GM19328 (cell line): ENCODE measurements at regions not wholly inside any gene's neighbourhood (a gene's known extent, or its start where the extent isn't known, plus 50 kb on each side); places are given as distances from the start of the nearest gene placed in this dataset.

Source experiments
- ATAC-seq: cut with Tn5 transposase; IDR thresholded peaks from one replicate; pipeline ENCODE4 v1.9.1; 2021; ENCODE audit warnings: mild to moderate bottlenecking, moderate library complexity; ENCODE audit not compliant: unreplicated experiment

DNA sequence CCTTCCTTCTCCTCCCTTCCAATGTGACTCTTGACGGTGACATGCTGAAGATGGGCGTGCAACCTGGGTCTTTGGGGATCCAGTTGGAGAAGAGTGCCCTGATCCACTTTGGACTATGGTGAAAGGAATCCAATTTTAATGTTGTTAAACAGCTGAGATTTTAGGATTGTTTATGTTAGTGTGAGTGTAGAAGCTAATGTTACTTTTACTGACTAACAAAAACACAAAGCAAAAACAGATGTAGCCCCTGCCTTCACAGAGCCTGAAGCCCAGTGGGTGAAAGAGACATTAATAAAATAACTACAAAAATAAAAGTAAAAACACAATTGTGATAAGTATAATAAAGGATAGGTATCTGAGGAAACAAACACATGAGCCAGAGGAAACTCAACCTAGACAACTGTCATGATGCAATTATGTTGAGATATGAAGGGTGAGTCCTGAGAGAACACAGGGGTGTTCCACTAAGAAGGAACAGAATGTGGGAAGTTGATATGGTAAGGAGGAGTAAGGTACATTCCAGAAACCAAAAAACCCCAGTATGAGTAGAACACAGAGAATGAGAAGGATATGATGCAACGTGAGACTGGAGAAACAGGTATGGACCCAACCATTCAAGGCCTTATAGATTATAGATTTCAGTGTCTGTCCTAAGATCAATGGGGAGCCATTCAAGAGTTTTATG lies 115.1 kb upstream of the PMFBP1 start:
- no peak for ATAC-seq

DNA sequence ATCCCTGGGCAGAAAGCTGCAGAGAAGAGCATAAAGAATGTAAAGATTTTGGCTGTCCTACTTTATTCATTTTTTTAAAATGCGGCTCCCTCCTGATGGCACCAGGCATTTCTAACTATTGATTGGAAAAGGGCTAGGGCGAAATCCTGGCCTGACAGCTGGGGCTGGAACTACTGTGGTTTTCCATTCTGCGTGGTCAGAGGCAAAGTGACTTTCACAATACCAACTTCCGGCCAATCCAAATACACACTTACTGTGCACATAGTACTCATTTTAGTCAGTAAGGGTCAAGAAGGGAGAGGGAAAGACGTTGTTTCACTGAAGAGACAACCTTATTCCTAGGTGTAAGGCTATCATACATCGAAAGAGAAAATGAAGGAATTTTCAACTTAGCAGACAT lies 113.8 kb upstream of the PMFBP1 start:
- ATAC-seq, result no peak

DNA sequence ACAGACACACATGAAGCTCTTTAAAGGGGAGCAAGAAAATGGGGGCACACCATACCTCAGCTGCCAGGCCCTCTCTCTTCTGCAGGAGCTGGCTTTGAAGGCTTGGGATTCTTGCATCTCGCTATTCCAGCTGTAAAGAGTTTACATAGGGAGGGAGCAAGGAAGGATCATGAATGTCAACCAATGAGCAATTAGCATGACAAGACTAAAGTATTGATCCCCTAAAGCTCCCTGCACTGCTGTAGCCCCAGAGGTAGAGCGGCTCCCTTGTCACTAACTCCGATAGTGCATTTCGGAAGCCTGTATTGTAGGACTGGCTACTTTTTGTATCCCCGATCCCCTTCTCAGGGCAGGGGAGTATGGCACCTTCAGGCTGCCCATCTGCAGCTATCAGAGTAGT lies 113.4 kb upstream of the PMFBP1 start:
- no peak for ATAC-seq

DNA sequence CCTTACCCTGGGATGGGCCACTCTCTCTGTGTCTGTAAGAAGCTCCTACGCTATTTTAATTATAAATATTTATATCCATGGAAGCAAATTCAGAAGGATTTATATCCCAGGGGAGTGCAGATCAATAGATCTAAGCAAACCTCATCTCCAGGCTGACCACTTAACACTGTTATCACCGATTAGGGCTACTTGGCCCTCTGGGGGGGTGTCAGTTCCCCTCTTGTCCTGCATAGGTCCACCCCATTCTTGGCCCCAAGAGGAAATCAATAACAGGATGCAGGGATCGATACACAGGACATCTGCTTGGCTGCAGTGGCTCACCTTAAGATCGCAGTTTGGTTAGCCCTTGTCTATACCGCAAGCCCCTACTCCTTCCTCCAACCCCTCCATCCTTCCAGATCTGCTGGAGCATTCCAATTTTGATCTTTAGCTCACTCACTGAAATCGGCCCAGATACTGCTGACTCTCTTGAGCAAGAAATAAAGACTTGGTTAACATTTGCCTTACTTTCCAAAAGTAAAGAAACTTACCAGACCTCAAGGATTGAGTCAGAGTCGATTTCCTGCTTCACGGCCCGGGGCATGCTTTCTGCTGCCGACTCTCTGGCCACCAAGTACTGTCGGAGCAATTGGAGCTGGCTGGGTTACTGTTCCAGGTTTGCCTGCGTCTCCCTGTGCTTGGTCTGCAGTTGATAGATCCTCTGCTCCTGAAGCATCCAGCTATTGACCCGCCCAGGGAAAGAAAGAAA lies 112.3 kb upstream of the PMFBP1 start:
- ATAC-seq, result no peak

DNA sequence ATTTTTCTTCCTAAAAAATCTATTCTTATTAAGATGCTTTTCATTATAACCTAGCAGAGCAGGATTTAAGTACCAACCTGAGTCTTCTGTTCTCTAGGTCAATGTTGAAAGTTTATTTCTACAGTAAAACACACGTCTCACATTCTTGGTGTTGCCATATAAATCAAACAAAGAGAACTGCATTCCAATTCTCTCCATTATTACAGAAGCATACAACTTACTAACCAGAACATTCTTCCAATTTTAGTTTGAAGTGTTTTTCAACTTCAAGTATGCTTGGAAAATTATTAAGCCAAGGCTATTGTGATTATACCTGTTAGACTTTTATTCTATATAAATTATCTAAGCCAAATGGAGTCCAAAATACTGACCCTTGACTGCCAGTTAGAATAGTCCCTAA lies 110.4 kb upstream of the PMFBP1 start:
- ATAC-seq, result no peak

DNA sequence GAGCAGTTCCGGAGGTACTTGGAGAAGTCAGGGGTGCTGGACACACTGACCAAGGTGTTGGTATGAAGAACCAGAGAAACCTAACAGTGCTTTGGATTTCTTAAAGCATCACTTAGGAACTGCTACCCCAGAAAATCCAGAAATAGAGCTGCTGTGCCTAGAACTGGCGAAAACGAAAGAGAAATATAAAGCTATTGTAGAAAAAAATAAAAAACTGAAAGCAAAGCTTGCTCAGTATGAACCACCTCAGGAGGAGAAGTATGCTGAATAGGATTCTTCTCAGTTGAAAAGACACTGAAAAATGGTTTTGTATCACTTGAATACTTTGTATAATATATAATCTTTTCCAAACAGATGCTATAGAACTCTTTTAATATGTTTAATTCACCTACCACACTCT lies 106.3 kb upstream of the PMFBP1 start:
- no peak for ATAC-seq

DNA sequence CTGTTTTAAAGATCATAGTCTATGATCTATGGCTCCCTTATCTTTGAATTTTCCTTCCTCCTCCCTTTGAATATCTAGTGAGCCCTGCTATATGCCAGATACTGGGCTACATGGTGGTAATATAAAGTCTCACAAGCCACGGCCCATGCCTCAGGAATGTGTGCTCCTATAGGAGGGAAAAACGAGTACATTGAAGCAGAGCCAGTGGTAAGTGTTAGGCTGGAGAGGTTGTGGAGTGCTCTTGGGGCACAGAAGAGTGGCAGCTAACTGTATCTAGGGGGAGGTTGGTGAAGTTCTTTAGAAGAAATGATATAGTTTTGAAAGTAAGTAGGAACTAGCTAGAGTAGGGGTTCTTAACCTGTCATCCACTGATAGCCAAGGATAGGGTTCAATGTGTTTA lies 105.8 kb upstream of the PMFBP1 start:
- no peak for ATAC-seq

DNA sequence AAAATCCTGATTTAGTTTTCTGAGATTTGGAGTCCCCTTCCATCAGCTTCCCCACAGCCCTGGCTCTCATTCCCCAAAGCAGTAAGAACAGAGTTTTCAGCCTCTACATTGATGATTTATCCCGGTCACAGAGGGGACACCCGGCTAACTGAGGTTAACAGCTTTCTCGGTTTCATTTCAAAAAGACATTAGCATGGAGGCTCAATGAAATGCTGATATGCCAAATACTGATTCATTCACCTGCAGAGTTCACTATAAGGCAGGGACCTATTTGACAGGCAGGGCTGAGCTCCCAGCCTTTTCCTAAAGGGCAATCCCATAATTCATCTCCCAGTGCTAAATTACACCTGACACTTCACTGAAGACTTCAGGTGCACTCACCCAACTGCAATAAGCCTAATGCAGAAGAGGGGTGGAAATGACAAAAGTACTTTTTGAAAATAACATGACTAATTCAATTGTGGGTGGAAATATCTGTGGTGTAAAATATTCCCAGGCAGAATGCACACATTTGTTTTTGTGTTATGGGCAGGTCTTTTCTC lies 99.8 kb upstream of the PMFBP1 start:
- ATAC-seq, result no peak

DNA sequence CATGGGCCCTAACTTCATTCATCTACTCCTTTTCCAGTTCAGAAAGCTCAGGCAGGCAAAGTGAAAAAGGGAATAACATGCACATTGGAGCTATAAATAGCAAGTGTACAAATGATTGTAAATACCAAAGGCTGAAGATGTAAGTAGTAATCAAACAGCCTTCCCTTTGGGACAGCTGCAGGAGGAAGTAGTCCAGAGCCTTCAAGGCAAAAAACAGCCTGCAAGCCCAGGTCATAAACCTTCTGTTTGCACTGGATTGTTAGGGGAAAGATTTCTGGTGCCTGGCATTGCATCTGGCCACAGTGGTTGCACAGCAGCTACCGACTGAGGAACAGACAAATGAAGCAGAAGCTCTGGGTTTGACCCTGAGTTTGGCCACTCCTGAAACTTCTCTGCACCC lies 98.6 kb upstream of the PMFBP1 start:
- no peak for ATAC-seq

DNA sequence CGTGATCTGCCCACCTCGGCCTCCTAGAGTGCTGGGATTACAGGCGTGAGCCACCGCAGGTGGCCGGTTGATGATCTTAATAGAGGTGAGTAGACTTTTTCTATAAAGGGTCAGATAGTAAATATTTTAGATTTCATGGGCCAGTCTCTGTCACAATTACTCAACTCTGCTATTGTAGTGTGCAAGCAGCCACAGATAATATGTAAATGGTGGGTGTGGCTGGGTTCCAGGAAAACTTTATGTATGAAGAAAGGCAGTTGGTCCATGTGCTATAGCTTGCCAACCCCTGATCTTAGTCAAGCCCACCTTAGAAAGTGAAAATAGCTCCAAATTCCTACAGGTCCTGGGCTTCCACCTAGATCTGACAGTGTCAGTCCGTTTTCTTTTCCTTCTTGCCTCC lies 94.9 kb upstream of the PMFBP1 start:
- ATAC-seq, result no peak

DNA sequence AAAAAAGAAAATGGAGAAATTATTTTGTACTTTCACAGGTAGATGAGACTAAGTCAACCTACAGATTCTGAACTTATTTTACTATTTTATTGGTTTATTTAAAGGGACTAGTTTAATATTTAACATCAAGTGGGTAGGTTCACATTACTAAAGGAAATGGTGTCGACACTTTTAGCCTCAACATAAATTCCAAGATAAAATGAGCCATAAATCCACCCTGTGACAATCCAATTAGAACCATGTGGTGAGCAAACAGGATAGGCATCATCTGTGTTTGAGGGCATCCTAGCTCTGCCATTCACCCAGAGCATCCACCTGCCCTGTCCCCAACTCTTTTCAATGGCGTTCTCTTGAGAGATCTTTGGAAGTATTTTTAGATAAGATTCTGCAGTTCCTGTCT lies 92.8 kb upstream of the PMFBP1 start:
- no peak for ATAC-seq

DNA sequence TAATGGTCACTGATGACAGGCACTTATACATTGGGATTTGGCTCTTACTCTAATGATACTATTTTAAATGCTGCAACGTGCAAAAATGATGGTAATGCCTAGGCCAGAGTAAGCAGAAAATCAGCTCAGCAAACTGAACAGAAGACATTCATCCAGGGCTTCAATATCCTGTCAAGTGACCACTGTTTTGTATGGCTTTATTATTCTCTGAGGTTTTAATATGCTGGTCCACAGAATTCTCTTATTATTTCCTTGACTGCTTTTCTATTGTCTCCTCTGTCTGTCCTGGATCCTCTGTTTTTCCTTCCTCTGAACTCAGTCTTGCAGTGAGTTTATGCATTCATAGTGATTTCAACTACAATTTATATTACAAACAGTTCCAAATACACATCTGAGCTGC lies 90.8 kb upstream of the PMFBP1 start:
- no peak for ATAC-seq

DNA sequence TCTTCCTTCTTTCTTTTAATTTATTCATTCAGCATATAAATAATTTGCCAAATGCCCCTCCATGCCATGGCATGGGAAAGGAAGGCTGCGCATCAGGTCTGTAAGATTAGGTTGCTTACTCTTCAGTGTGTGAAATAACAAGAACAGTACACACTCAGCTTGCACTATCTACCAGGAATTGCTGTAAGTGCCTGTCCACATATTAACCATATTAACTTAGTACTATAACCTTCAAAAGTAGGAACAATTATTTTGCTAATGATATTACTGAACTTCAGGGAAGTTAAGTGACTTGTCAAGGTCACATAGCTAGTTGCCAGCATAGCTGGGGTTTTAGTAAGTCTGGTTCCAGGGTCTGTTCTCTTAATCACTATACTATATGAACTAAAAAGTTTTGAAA lies 89.2 kb upstream of the PMFBP1 start:
- no peak for ATAC-seq

DNA sequence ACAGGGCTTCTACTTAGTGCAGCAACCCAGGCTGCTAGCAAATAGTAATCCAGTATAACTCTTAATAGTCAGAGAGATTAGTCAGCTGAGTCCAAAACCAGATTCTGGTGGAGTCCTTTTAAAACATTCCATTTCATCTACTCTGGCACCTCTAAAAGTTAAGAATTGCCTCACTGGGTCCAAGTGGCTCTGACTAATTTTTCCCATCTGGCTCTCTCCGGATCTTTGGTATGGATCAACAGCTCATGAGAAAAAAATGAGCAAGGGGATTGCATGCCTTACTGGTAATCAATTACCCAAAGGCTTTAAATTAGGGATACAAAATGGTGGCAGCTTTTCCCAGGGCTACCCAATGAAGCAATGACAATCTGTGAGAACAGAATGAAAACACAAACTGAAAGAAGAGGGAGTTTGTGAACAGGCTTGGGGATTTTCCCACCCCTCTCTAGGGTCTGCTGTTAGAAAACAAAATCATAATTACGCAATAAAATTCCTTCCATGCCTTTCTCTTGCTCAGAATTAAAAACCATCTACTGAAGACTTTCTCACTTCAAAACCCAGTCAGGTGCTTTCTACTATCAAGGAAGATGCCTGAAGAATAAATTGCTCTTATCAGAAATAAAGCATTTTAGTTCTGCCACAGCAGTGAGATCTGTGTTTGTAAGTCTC lies 84.6 kb upstream of the PMFBP1 start:
- ATAC-seq, result no peak

DNA sequence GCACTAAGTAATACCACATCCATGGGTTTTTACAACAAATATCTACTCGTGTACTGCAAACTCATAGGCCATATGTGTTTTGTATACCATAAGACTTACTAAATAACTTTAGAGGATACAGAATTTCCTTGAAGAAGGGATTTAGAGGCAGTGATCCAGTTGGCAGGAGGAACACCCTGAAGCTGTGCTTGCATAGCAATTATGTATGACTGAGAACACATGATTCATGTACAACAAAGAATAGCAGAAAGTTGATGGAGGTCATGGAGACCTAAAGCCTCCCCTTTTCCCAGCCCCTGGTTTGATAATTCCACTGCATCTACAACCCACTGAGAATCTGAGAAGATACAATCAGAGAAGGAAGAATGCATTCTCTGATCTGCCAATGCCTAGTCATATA lies 83.8 kb upstream of the PMFBP1 start:
- no peak for ATAC-seq

DNA sequence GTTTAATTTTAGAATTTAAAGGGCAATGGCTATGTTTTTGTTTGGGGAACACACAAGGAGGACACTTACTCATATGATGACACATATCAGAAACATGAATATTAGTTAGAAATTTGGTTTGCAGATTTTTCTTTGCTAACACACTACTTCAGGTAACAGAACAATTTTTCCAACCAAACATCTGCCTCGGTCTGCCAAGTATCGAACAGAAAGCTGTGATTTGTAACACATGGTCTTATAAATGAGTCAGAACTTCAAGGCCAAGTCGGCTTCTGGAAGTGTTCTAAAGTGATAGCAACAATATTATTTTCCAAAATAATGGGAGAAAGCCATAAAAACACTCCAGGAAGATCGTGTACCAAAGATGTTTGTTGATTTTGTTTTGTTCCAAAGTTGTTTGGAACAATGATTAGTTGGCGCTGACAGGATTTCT lies 75.9 kb upstream of the PMFBP1 start:
- no peak for ATAC-seq

DNA sequence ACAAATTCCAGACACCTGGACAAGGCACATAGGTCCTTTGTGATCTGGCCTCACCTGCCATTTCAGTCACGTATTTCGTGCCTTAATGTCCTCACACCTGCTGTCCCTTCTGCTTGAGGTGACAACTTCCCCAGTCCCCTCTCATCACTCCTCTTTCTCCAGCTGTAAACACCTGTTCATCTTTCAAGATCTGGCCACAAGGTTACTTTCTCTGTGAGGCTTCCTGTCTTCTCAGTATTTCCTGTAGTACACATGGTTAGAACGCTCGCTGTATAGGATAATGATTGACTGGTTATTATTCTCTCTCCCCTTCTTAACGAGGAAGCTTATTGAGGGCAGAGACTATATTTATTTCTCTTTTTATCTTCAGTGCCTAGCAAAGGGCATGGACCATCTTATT lies 74.5 kb upstream of the PMFBP1 start:
- no peak for ATAC-seq

DNA sequence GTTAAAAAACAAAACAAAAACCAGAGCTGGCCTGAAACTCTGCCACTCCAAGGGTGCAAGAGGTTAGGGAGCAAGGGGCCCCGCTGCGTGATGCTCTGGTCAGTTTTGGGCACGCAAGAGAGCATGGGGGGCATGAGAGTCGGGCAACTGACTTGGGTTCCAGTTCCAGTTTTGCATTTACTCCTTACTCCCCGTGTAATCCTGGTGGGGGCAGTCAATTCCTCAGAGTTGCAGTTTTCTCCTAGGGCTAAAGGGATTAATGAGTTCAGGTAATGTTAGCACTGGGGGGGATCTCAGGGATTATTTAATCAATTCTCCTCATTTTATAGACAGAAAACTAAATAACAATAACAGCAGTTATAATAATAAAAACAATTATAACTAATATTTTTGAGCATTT lies 72.9 kb upstream of the PMFBP1 start:
- no peak for ATAC-seq

DNA sequence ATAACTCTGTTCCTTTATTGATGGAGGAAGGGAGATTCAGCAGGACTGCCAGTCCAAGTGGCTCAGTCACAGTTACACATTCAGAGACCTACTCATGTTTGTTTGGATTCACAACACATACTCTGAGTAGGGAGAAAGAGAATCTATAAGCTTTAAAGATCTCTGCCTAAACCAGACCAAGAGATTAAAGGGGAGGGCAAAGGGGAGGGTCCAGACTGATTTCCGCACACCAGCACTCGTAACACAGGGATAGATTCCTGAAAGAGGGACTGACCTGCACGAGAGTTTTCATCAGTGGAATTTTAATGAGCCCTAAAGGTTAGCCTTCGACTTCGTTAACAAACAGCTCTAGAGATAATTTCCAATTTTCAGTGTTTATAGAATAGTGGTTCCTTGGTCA lies 71.7 kb upstream of the PMFBP1 start:
- ATAC-seq, result no peak

DNA sequence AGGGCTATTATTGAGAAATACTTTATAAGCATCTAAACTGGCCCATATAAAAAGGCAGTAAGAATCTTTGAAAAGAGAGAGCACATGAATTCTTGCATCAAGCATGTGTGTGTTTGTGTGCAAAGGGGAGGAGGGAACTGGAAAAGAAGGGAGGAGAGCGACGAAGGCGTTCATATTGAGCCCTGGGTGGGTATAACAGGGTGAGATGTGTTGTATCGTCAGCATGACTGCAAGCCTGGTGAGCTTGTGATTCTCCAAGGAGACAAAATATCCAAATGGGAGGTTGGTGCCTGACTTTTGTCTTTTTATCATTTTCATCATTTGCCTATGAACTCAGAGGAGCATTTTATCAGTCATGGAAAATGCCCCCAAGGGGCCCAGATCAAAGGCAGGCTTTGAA lies 70.8 kb upstream of the PMFBP1 start:
- ATAC-seq, result no peak

DNA sequence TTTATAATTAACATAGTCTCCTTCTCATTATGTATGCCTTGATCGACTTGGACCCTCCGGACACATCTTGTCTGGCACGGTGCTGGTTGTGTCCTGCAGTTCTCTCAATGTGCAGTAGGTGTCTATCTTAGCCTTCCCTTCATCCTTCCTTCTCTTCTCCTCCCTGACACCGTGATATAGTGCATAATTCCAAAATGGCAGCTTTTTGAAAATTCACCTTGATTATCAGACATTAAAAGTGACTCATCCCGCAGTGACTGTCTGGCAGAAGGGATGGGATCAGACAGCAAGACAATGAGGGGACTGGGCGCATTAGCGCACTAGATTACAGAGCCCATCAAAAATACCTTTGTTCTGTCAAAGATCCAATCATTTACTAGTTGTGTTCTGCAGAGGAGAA lies 70.0 kb upstream of the PMFBP1 start:
- no peak for ATAC-seq

DNA sequence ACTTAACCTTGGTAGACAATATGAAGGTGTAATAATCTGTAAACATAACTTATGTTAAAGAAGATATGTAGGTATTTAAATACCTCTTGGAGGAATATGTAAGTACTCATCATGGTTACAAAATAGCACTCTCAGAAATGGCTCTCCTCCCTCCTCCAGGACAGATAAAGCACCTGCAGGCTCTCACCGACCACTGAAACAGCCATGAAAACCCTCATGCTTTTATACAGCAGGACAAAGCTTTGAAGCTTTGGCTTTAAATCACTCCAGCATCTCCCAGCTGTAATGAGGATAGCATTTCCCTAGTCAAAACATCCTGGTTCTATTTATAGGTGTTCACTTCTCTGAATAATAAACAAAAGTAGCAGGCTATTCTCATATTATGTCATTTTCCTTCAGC lies 69.1 kb upstream of the PMFBP1 start:
- no peak for ATAC-seq
